ENCODE measurements at regions not wholly inside any gene's neighbourhood (a gene's known extent, or its start where the extent isn't known, plus 50 kb on each side); places are given as distances from the start of the nearest gene placed in this dataset.
"Not testable (repeated sequence)": the region's sequence is repeated elsewhere in the genome, so short reads cannot be mapped to it uniquely, and the experiment has no call there.

DNA sequence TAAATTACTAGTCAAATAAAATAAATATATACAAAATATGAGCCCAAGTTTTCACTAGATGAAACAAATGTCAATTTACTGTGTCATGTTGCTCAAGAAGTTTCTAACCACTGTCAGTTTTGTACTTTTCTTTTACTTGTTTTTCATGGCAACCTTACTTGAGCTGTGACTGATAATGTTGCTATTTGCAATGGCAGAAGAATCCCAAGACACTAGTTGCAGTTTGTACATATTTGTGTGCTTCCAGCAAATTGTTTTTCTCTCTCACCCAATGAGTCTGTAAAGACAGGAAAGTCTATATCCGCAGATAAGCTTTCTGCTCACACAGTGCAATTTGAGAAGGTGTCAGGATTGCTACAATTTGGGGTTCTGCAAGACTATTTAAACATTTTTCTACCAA, 338.6 kb upstream of the PCSK5 start:
- no peak for DNase-seq

DNA sequence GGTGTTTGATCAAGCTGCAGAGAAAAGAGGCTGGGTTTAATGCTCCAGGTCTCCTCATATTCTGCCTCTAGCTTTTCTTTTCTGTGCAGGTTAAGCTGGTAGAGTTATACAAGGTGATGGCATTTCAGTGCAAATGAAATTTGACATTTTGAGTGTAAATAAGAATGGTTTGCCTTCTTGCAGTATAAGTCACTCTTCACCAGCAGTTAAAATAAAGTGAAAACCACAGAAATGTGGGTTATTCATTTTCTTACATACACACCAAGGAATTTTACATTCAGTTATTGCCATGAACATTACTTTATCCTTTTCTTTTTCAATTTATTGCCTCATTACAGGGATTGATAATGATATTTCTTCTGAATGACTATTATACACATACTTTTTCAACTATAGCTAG, 337.5 kb upstream of the PCSK5 start:
- no peak for DNase-seq

GRCh38 chr9:75566813-75567212, 323.7 kb upstream of the PCSK5 start:
- not testable (repeated sequence) for DNase-seq

DNA sequence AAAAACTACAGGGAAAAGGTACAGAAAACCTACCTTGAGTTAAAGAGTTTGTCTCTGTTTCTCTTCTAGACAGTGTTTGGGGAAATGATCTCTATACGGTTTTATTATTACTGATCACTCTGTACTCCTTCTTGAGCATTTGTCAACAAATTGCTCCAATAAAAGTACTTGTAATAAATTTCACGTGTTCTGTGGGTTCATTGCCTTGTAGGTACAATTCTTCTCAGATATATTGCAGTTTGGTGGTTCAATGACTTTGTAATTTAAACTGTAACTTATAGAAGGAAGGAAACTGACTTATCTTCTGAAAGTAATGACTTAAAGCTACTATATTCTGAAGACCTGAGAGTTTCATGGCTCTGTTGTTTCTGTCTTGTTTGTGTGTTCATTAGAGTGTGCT, 319.9 kb upstream of the PCSK5 start:
- DNase-seq: no peak

GRCh38 chr9:75574569-75574968, 315.9 kb upstream of the PCSK5 start:
- no peak for DNase-seq

GRCh38 chr9:75582870-75583269, 307.6 kb upstream of the PCSK5 start:
- DNase-seq: no peak

DNA sequence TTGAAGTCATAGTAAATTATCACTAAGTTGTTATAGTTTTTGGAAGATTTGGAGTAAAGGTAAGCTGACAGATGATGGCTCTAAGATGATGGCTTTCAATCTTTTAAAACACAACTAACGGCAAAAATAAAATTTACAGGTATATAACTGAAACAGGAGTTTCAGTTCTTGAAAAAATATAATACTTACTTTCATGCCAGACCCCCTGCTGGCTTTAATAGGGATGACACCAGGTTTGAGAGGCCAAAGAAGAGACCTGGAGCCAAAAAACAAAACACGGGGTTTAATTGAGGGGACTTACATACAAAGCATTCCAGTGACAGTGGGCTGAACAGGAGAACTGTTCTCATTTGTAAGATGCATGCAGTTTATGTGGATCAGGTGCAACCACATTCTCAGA, 301.7 kb upstream of the PCSK5 start:
- DNase-seq: no peak

DNA sequence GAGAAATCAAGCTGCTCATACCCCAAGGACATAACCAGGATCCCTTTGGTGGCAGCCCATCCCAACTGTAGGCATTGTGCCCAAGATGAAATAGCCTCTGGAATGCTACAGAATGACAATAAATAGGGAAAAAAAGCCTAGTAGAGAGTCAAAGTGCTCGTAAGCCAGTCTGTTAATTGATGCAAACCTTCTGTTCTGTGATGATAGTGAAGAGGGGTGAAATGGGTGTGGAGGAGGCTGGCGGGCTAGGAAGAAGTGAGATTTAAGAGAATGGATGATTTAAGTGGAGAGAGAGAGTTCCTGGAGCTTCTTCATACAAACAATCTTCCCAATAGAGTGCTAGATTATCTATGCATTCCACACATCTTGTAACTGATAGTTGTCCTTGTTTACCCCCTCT, 301.0 kb upstream of the PCSK5 start:
- DNase-seq: no peak

DNA sequence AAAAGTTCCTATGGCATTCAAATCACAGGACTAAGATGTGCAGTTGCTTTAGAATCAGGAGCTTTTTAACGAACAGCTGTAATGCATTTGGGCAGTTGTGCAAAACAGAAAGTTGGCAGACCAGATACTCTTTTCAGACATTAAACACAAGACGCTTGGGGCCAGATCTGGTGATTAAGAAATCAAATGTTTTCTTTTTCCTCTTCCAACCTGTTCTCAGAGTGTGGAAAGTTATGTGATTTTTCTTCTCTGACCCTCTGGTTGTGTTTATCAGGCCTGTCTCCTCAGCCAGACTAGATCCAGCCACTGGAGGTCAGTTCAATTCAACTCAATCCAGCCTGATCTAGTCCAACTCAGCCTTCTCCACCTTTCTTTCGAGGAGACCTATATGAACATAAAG, 298.5 kb upstream of the PCSK5 start:
- DNase-seq: no peak

DNA sequence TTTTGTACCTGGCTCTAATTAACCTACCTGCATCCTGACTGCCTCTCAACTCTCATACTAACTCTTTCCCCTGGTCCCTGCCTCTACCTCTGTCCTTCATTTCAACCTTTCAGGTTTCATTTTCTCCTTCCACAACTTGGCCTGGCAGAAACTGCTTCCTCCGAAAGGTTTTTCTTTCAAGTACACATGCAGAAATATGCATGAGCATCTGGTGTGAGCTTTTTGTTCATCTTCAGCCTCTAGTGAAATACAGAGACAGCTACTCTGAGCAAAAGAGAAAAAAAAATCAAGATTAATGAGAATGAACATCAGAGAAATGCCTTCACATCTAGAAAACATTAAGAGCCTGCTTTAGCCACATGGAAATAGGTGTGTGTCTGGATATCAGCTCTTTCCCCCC, 297.9 kb upstream of the PCSK5 start:
- no peak for DNase-seq

DNA sequence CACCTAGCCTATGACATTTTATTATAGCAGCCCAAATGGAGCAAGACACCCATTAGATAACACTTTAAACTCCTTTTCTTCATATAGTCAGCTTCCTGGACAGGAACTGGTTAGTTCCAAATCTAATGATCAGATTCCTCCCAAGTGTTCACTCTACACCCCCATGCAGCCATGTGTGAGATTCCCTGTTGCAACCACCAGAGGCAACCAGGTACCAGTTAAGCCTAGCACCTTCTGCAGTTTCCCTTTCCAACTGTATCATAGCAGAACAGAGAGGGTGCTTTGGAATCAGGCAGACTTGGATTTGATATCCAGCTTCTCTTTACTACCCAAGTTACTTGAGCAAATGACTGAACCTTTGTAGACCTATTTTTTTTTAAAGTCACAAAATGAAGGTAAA, 296.6 kb upstream of the PCSK5 start:
- DNase-seq: no peak

DNA sequence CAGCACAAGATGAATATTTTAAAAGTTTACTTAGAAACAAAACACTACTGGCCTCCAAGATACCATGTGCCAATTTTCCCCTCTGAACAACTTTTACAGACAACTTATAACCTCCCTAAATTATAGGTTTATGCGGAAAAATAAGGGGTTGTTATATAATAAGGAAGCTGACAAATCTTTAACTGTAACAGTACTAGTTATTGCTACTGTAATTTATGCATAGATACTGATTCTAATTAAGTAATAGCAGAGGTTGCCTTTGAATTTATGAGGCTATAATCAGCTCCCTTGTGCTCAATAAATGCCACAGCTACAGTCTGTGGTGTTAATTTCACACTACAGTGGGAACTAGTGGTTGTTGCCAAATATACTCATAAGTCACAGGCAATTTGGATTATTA, 291.3 kb upstream of the PCSK5 start:
- no peak for DNase-seq

GRCh38 chr9:75601280-75601679, 289.2 kb upstream of the PCSK5 start:
- DNase-seq: no peak

- DNase-seq: no peak
Observed at GRCh38 chr9:75602060-75602459, 288.4 kb upstream of the PCSK5 start.

GRCh38 chr9:75604661-75605060, 285.8 kb upstream of the PCSK5 start:
- no peak for DNase-seq

DNA sequence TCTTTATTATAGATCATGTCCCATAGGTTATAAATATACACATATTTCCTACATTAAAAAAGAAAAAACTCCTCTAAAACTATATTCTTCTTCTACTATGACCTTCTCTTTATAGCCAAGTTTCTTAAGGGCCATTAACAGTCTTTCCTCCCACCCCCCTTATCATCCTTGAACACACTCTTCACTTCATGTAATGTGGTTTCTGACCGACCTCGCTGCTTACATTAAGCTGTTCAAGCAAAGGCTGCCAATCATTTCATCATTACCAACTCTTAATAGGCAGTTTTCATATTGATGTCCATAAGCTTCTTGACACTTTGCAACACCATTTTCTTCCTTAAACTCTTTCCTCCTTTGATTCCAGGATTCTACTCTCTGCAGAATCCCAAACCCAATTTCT, 283.0 kb upstream of the PCSK5 start:
- no peak for DNase-seq

DNA sequence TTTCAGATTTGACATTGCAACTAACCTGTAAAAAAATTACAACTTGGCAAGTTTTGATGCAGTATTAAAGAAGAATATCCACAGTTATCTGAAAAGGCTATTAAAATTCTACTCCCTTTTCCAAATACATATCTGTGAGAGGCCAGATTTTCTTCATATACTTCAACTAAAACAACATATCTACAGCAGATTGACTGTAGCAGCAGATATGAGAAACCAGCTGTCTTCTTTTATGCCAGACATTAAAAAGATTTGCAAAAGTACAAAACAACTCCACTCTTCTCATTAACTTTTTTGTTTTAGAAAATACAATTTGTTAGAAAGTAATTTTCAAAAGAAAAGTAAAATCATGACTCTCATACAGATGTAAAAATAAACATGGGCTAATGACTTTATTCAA, 281.1 kb upstream of the PCSK5 start:
- no peak for DNase-seq

DNA sequence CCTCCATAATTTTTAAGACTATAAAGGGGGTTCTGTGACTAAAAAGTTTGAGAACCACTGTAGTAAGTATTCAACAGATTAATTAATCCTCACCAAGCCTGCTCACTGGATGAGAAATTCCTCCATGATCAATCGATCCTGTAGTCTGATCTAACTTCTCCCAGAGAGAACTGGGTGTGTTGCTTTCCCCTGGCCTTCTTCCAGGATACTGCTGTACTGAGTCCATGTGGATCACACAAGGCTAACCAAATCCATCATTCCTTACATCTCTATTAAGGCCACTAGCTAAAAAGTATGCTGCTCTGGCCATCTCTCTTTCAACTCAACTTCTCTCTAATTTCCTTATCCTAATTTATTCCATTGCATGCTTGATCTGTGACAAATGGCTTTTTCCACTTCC, 280.2 kb upstream of the PCSK5 start:
- DNase-seq: no peak

DNA sequence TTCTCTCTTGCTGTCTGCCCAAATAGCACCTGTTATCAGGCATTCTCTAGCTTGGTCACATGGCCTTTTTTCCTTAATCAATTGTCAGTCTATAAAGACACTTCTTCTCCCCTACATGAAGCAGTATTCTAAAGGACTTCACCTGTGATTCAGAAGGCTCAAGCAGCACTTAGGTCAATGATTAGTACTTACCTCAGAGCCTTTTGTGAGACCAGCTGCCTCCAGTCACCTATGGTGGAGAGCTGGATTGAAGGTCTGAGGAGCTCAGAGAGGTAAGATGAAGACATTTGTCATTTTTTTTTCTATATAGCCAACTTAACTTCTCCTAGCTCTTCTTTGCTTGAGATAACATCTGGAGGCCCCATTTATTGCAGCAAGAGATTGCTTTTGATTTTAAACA, 278.3 kb upstream of the PCSK5 start:
- DNase-seq: no peak

GRCh38 chr9:75612754-75613153, 277.7 kb upstream of the PCSK5 start:
- no peak for DNase-seq

- DNase-seq: no peak
Observed at GRCh38 chr9:75615284-75615683, 275.2 kb upstream of the PCSK5 start.

DNA sequence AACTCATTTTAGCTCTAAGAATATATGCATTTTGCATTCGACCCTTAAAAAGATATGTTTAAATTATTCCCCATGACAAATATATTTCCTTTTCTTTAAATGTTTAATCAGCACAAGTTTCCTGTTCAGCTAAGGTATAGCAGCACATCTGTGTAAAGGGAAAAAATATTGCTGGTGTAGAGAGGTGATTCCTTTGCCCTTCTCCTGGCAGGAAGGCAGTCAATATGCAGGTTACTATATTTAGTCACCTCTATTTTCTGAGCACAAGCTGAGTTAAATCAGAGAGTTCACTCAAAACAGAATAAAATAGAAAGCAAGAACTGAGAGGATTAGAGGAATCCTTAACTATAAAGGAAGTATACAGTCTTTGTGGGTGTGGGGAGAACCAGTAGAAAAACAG, 274.4 kb upstream of the PCSK5 start:
- DNase-seq: no peak

- DNase-seq: no peak
Observed at GRCh38 chr9:75616841-75617566, 273.5 kb upstream of the PCSK5 start.

DNA sequence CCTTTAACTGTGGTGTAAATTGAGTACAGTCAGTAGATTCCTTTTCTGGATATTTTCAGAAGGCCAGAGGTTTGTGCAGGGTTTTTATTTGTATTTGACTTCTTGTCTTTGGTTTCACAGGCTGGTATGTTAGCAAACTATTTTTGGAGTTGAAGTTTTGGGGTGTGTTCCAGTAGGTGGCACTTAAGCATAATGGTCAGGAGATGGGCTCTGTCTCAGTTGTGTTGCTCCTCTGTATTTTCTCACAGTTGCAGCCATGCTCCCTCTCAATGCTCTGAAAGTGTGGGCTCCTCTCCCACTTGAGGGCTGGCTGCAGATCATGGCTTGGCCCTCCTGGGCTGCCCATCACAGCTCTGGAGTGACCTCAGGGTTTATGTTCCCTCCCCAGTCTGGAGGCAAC, 267.0 kb upstream of the PCSK5 start:
- no peak for DNase-seq

DNA sequence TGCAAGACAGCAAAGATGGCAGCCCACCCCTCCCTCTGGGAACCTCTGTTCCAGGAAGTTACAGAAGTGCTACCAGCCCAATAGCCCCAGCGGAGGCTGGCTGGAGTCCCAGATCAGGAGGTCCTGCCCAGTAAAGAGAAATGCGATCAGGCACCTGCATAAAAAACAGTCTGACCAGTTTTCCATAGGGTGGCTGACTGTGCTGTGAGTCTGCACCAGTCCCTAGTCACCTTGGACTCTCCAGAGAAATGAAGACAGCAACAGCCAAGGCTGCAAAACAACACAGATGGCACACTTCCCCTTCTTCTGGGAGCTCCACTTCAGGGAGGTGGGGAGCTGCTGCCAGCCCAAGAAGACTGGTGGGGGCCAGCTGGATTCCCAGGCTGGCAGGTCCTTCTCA, 265.5 kb upstream of the PCSK5 start:
- DNase-seq: no peak

DNA sequence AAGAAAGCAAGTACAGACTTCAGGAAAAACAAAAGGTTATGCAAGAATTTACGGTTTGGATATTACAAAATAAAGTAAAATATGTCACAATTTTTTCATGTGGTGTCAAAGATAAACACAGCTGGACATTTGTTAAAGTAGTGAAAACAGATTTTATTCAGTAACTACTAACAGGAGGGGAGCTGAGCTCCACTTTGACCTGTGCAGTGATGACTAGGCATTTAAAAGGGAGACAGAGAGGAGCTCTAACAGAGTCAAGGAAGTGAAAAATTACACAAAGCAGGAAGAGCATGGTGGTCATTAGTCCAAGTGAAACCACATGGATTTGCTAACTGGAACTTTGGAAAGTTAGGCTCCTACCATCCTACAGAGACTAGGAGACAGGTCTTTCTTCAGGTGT, 263.6 kb upstream of the PCSK5 start:
- DNase-seq: no peak

All from activated CD4-positive, alpha-beta T cell treated with anti-CD3 and anti-CD28 coated beads, Interleukin-10, Interleukin-2, amounts not matched to agents 100 ng/mL and 50 ng/mL, durations not matched to agents 16 hours and 8 hours (primary cell).